Endodermal cell (in vitro differentiated cells): ENCODE measurements at regions not wholly inside any gene's neighbourhood (a gene's known extent, or its start where the extent isn't known, plus 50 kb on each side); places are given as distances from the start of the nearest gene placed in this dataset.

ENCODE experiments used
- DNase-seq: peaks from one replicate; pipeline ENCODE4 v3.0.0-alpha.2; 2017
- H3K27ac ChIP-seq: 2 replicates; pipeline ENCODE4 v1.5.1; 2013; ENCODE audit warnings: mild to moderate bottlenecking, low read depth, low read length, moderate library complexity
- H3K27me3 ChIP-seq: 2 replicates; pipeline ENCODE4 v1.6.1; 2013; ENCODE audit warnings: mild to moderate bottlenecking, low read length, moderate library complexity; ENCODE audit not compliant: insufficient read depth, control insufficient read depth, poor library complexity, severe bottlenecking
- H3K36me3 ChIP-seq: 2 replicates; pipeline ENCODE4 v1.7.0; 2013; ENCODE audit warnings: mild to moderate bottlenecking, low read length, moderate library complexity; ENCODE audit not compliant: control insufficient read depth, insufficient read depth
- H3K4me1 ChIP-seq: one replicate; pipeline ENCODE4 v1.7.0; 2013; ENCODE audit warnings: low read length; ENCODE audit not compliant: control insufficient read depth, insufficient read depth
- H3K4me3 ChIP-seq: 2 replicates; pipeline ENCODE4 v1.5.1; 2013; ENCODE audit warnings: mild to moderate bottlenecking, low read length, moderate library complexity
- H3K9ac ChIP-seq: 2 replicates; pipeline ENCODE4 v1.6.1; 2013; ENCODE audit warnings: mild to moderate bottlenecking, low read length, moderate library complexity; ENCODE audit not compliant: poor library complexity, severe bottlenecking; ENCODE audit errors: extremely low read depth
- H3K9me3 ChIP-seq: 2 replicates; pipeline ENCODE4 v1.6.1; 2013; ENCODE audit warnings: mild to moderate bottlenecking, low read length, moderate library complexity; ENCODE audit not compliant: control insufficient read depth
- H3K27ac Mint-ChIP-seq: 2 replicates; pipeline ENCODE4 v1.8.0; 2020; ENCODE audit warnings: mixed read lengths
- H3K27me3 Mint-ChIP-seq: 2 replicates; pipeline ENCODE4 v1.8.0; 2021; ENCODE audit warnings: mild to moderate bottlenecking, mixed read lengths; ENCODE audit not compliant: insufficient read depth
- H3K36me3 Mint-ChIP-seq: 2 replicates; pipeline ENCODE4 v1.8.0; 2020; ENCODE audit warnings: low read depth, mixed read lengths
- H3K4me1 Mint-ChIP-seq: 2 replicates; pipeline ENCODE4 v1.8.0; 2020; ENCODE audit warnings: mixed read lengths
- H3K4me3 Mint-ChIP-seq: 2 replicates; pipeline ENCODE4 v1.8.0; 2020; ENCODE audit warnings: mild to moderate bottlenecking, moderate library complexity, mixed read lengths
- H3K9me3 Mint-ChIP-seq: 2 replicates; pipeline ENCODE4 v1.8.0; 2020; ENCODE audit warnings: mild to moderate bottlenecking, mixed read lengths
- WGBS, 2 experiments: methylation state at CpG; one replicate each; pipeline versions ENCODE4 v1.1.5 to v1.1.7; 2013; ENCODE audit warnings: missing lambda C conversion rate in 2 of 2, mixed read lengths in 1 of 2; ENCODE audit not compliant: insufficient coverage in 1 of 2, insufficient read length in 1 of 2; 5-methylcytosine and 5-hydroxymethylcytosine counted together
- TF ChIP-seq, protein P1 (sequence below): fragments of 200-600 bp; sonication (generic); conservative IDR thresholded peaks from 2 replicates; pipeline ENCODE4 v1.5.0; 2021; ENCODE audit warnings: antibody characterized with exemption, mild to moderate bottlenecking

DNA sequence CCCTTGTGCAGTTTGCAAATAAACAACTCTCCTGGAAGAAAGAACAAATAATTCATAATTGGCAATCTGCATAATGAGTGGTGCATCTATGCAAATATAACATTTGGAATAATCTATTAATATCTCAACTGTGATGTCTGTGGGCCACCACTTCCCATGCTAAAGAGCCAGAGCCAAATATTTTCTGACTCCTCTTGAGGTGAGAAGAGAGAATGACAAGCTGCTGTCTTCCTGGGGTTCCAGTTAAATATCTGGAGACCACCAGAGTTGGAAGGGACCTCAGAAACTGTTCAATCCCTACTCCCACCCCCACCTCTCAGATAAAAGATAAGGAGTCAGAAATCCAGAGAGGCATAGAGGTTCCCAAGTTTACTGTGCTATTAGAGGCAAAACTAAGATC is 241.0 kb upstream of the SLC14A2 start:
- peaks cover 6% of the 10 kb centered on the region for H3K4me1 ChIP-seq
- H3K9ac ChIP-seq: no peak overlapping the region
- H3K9me3 ChIP-seq: no peaks in the 10 kb centered on the region
- H3K27ac Mint-ChIP-seq: no peak overlapping the region
- H3K36me3 Mint-ChIP-seq: no peaks in the 10 kb centered on the region
- DNase-seq: no peak
- no peak overlapping the region for H3K27ac ChIP-seq
- TF ChIP-seq, protein P1, sequence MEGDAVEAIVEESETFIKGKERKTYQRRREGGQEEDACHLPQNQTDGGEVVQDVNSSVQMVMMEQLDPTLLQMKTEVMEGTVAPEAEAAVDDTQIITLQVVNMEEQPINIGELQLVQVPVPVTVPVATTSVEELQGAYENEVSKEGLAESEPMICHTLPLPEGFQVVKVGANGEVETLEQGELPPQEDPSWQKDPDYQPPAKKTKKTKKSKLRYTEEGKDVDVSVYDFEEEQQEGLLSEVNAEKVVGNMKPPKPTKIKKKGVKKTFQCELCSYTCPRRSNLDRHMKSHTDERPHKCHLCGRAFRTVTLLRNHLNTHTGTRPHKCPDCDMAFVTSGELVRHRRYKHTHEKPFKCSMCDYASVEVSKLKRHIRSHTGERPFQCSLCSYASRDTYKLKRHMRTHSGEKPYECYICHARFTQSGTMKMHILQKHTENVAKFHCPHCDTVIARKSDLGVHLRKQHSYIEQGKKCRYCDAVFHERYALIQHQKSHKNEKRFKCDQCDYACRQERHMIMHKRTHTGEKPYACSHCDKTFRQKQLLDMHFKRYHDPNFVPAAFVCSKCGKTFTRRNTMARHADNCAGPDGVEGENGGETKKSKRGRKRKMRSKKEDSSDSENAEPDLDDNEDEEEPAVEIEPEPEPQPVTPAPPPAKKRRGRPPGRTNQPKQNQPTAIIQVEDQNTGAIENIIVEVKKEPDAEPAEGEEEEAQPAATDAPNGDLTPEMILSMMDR: peak; percentile 15
- H3K36me3 ChIP-seq: no peaks in the 10 kb centered on the region
- no peaks in the 10 kb centered on the region for H3K9me3 Mint-ChIP-seq
- H3K4me3 Mint-ChIP-seq: no peak overlapping the region
- H3K27me3 ChIP-seq: peaks cover 46% of the 10 kb centered on the region
- H3K27me3 Mint-ChIP-seq: peaks cover 36% of the 10 kb centered on the region
- H3K4me3 ChIP-seq: no peak overlapping the region
- H3K4me1 Mint-ChIP-seq: peaks cover 39% of the 10 kb centered on the region

DNA sequence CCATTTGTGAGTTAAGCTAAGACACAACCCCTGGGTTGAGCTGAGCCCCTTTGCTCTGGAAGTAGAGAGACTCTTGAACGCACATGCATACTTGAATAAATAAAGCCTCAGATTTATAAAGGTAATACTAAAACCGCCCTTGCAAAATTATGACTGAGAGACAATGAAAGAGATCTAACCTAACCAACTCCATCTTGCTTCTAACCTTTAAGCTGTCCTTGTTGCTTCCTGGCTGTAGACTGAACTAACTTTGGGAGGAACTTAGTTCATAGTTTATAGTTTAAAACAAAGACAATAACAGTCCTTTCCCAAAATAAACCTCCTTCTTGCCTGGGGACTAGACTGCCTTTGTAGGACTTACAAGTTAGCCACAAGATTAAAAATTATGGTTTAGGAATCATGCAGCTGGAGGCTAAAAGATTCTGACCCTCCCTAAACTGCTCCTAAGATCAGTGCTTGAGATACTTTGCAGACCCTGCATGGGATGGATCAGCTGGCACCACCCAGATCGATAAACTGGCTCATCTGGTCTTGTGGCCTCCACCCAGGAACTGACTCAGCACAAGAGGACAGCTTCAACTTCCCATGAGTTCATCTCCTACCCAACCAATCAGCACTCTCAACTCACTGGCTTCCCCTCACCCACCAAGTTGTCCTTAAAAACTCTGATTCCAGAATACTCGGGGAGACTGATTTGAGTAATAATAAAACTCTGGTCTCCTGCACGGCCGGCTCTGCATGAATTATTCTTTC is 240.2 kb upstream of the SLC14A2 start:
- Mint-ChIP-seq H3K4me3 (no peak overlapping the region), H3K27me3 (peaks cover 38% of the 10 kb centered on the region), H3K9me3 (no peaks in the 10 kb centered on the region), H3K36me3 (no peaks in the 10 kb centered on the region), H3K4me1 (peaks cover 33% of the 10 kb centered on the region), H3K27ac (no peak overlapping the region)
- WGBS, 2 experiments: 92 to 93% methylated on average over 2 to 6 of the region's 6 CpGs
- TF ChIP-seq, protein P1: no peak
- DNase-seq: no peak
- peaks cover 46% of the 10 kb centered on the region for H3K27me3 ChIP-seq
- H3K27ac ChIP-seq: no peak overlapping the region
- H3K4me1 ChIP-seq: peaks cover 6% of the 10 kb centered on the region
- H3K9ac ChIP-seq: no peak overlapping the region
- H3K9me3 ChIP-seq: no peaks in the 10 kb centered on the region
- no peak overlapping the region for H3K4me3 ChIP-seq
- no peaks in the 10 kb centered on the region for H3K36me3 ChIP-seq

DNA sequence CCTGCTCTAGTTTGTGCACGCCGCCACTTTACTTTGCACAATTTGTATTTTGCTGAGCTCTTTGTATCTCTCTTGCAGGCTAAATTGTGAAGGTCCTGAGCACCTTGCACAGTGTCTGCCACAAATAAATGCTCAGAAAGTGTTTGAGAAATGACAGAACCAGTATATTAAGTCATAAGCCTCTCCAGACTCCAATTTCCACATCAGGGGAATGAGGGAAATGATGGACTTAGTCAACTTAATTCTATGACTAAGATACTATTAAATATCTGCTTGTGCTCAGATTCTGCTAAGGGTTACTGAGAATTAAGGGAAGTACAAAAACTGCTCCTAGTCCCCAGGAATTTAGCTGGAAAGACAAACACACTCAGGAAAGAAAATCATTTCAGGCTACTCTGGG is 239.1 kb upstream of the SLC14A2 start:
- Histone ChIP-seq H3K36me3 (no peaks in the 10 kb centered on the region), H3K27me3 (peaks cover 46% of the 10 kb centered on the region), H3K27ac (no peak overlapping the region), H3K4me1 (peaks cover 6% of the 10 kb centered on the region), H3K9me3 (no peaks in the 10 kb centered on the region), H3K4me3 (no peak overlapping the region), H3K9ac (no peak overlapping the region)
- no peak for DNase-seq
- TF ChIP-seq, protein P1: no peak
- peaks cover 38% of the 10 kb centered on the region for H3K27me3 Mint-ChIP-seq
- H3K4me1 Mint-ChIP-seq: peaks cover 22% of the 10 kb centered on the region
- H3K36me3 Mint-ChIP-seq: no peaks in the 10 kb centered on the region
- no peaks in the 10 kb centered on the region for H3K9me3 Mint-ChIP-seq
- no peak overlapping the region for H3K4me3 Mint-ChIP-seq
- no peak overlapping the region for H3K27ac Mint-ChIP-seq
- 91 to 100% methylated on average over 1 to 2 of the region's 2 CpGs for WGBS, 2 experiments
